GM04503 (cell line): ENCODE measurements at regions not wholly inside any gene's neighbourhood (a gene's known extent, or its start where the extent isn't known, plus 50 kb on each side); places are given as distances from the start of the nearest gene placed in this dataset.
"Not testable (repeated sequence)": the region's sequence is repeated elsewhere in the genome, so short reads cannot be mapped to it uniquely, and the experiment has no call there.

Experiments used
- DNase-seq: peaks from one replicate; pipeline ENCODE4 v3.0.0-alpha.2; 2012; ENCODE audit warnings: low read depth

DNA sequence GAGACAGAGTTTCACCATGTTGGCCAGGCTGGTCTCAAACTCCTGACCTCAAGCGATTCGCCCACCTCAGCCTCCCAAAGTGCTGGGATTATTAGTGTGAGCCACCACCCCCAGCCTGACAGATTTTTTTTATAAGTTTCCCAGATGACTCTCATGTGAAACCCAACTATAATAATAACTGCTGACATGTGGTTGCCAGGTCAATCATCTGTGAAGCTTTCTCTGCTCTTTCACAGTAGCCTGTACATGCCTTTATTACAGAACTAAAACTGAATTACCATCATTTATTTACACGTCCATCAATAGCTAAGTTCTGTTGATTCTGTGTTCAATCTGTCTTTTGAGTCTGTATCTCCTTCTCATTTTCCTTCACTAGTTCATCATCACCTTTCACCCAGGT lies 218.5 kb downstream of the RPS29 start:
- no peak for DNase-seq

DNA sequence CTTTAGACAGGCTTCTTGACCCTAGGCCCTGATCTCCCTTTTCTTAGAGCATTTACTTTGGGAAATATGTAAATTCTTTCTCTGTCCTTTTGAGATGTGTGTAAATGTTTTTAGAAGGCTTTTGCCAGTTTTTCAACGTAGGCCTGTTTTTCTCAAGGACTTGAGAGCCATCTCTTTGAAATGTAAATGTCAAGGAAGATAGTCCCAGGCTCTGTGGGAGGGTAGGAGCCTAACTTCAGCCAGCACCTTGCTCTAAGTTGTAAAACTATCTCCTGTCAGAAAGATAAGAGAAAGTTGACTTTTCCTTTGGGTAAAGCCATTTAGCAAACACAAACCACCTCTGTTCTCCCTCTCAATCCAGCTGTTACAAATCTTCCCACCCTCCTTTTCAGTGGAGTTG lies 219.8 kb downstream of the RPS29 start:
- no peak for DNase-seq

DNA sequence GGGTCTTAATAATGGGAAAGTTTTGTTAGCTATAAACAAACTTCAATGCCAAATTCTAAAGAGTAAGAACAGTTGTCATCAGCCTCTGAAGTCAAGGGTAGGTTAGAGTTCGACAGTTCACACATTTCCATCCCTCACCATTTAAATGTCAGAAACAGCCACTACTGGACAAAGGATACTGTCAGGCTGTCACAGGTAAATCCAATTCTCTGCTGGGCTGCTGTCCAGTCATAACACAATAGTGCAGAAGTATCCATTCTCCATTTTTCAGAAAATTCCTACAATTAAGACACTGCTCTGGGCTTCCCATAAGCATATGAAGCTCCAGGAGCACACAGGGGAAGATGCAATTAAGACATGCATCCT lies 221.4 kb downstream of the RPS29 start:
- DNase-seq = no peak

DNA sequence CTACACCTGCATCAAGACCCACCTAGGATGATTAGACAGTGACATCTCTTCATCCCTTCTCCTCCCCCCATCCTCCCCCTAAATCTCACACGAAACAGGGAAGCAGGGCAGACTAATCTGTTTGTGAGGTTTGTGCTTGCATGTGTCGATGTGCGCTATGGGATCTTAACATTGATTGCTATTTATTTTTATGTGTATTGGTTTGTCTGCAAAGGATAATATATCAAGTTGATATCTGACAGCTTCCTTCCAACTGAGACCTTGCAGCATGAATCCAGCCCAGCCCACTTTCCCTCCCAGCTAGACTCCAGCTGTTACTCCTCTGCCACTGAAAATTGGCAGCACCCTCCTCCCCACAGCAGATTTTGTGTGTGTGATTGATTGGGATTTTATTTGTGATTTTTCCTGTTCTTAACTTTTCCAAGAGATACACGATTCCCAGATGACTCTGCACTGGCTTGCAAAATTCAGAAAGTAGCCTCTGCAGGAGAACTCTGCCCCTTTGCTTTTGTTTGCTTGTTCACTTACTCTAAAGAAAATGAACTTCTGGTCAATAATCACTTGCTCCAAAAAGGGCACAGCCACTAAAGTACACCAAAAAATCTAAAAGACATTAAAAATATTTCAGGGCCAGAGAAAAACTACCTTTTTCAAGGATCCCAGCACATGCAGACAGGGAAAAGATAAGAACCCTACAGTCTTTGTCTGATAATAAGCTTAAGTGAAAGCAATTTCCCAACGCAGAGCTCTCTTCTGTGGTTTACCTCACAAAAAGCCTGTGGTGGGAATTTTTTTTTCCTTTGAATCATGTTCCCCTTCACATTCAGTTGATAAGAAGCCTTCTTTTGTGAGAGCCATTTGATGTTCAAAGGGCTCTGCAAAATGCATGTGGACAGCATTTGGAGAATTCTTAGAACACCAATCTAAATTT lies 222.1 kb downstream of the RPS29 start:
- DNase-seq = no peak

DNA sequence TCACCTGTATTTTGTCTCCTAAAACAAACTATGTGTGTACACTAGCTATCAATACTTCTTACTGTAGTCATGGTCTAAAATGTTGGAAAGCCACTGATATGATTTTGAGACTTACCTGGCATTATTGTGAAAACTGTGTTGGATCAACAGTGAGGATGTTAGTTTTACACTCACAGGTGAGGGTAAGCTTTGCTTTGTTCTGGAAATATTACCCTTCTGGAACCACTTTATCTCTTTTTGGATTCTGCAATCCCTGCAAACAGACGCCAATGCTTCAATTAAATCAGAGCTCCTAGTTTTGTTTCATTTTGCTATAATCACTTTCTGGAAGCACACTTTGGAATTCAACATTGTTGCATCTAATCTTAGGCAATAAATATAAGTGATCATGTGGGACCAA lies 223.3 kb downstream of the RPS29 start:
- no peak for DNase-seq

DNA sequence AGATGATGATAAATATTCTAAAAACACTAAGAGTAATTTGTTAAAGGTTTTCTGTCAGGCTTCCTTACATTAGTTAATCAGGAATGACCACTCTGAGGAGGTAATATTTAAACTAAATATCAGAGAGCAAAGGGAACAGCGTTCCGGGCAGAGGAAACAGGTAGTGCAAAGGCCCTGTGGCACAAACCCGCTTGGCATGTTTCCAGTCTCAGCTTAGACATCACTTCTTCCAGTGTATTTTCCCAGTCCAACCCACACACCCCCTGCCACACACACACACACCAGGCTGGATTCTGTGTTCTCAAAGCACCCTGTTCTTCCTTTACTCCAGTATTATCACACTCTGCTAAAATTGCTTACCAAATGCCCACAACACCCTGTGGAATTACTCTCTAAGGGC lies 247.1 kb downstream of the RPS29 start:
- DNase-seq = no peak

DNA sequence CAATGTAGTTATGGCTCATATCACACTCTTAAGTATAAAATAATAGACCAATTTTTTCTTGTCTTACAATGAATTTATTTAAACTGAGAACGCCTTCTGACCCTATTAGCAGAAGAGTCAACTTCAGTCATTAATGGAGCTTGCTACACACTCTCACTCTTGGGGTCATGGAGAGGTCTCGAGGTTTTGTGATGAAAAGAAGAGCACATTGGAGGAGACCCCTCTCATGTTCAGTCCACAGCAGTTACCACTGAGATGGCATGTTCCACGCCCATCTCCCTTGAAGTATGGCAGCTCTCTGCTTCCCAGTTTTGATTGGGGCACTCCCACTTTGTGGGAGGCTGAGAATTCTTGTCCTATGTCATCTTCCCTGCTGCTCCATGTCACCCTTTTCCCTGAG lies 266.4 kb downstream of the RPS29 start:
- no peak for DNase-seq

DNA sequence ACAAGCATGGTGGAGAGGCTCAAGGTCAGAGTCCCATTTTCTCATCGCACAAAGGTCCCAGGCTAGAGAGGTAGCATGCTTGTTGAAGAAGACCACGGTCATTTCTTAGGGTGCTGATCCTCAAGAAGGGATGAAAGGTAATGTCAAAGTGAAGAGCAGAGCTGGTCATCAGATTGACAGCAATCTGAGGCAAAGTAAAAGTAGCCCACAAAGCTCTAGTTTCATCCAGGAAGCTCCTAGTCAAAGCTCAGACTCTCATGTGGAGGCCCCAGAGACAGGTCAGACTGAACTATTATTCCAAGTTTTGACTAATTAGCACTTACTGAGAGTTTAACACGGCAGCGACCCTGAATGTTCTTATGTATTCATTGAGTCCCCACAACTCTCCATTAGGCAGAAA lies 270.6 kb downstream of the RPS29 start:
- DNase-seq = no peak

DNA sequence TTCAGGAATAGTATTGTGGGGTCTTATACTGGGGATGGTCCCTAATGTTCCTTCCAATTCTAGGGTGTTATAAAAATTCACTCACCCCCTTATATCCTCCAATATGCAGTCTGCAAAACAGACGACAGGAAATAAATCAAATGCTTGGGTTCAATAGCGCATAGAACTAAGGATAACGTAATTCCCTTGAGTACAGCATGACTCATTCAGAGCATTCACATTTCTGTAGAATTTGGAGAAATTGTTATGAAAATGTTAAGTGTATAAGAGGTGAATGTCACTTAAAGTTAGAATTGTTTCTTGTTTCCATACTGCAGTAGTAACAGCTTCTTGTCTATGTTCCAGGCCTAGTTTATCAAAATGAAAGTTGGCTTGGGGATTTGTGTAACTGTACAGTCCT lies 271.4 kb downstream of the RPS29 start:
- no peak for DNase-seq

DNA sequence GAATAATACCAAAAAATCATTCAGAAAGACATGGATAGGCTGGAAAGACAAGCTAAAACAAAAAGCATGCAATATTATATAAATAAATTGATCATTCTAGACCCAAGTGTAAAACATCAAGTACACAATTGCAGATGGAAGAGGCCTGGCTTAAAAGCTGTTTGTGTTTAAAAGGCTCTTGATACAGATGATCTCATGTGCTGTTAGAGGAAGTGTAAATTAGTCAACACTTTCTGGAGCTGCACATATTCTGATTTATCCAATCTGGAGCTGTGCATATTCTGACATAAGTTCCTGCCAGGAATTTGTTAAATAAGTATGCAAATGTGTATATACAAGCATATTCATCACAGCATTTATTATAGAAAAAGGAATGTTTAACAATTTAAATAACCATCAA lies 273.1 kb downstream of the RPS29 start:
- DNase-seq = no peak

DNA sequence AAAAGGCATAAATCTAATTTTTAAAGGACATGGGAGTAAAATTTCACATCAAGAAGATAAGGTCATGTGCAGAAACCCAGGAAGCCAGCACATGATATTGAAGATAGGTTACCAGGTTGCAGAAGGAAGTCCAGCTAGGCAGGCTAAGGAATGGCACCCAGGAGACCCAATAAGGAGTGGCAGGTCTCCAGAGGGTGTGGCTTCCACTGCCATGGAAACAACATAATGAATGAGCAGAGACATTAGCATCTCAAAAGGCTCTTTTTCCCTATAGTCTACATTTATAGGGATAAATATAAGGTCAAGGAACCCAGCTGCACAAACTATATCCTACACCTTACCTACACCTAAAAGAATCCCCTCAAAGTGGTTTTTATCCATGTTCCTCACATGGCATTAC lies 275.9 kb downstream of the RPS29 start:
- DNase-seq = no peak

DNA sequence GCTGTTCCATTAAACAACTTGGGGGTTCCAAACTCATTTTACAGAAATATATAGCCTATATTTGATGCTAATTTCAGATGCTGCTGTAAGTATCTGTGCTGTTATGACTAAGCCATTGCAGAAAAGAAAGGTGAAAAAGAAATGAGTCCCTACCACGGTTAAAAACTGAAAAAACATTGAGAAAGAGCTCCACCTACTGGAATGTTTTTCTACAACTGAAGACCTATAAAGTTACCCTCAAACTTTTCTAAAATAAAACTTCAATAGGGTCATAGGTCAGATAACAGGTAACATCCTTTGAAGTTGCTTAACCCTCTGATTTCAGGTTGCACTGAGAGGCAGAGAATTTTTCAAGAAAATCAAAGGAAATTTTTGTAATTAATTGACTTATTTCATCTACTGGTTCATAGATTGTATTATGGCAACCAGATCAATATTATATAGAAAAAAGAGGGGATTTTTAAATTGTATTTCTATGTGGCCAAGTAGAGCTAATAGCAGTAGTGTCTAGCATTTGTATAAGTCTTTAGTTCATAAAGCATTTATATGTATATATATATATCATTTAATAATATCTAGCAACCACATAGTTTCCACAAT lies 279.9 kb downstream of the RPS29 start:
- no peak for DNase-seq

DNA sequence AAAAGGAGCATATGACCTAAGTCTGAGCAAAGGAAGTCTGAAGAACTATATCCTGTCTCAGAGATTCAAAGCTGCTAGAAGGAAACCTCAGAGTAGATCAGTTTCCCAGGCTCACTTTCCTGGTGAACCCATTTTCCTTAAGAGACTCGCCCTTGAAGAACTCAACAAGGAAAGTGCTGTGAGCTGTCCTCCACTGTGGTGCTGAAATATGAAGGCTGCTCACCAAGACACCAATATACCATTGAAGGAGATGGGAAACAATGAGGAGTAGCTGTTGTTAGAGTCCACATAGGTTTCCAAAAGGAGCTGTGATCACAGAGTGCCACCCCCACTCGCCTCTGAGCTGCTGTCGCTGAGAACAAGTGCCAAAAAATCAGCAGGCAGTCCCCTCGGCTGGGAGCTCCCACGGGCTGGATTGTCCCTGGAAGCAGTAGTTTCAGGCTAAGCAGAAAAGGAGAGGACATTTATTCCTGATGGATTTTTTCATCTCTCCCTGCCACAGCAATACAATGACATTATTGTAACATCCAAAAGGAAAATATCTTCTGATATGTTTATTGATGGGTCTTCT lies 282.1 kb downstream of the RPS29 start:
- no peak for DNase-seq

DNA sequence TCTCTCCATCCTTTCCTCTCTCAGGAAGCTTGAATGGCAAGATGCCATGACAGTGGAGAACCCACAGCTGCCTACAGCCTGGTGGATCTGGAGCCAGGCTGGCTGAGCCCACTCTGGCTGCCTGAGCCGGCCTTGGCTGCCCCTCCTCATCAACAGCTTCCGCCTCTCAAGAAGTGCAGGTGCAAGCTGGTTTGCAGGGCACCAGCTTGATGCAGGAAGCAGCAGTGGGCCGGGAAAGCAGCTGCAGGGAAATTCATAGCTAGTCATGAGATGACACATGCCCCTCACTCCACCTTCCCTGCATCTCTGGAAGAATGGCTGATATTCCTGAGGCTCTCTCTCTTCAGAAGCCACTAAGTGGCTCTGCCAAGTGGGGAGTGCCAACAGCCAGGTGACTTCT lies 289.1 kb downstream of the RPS29 start:
- DNase-seq = no peak

DNA sequence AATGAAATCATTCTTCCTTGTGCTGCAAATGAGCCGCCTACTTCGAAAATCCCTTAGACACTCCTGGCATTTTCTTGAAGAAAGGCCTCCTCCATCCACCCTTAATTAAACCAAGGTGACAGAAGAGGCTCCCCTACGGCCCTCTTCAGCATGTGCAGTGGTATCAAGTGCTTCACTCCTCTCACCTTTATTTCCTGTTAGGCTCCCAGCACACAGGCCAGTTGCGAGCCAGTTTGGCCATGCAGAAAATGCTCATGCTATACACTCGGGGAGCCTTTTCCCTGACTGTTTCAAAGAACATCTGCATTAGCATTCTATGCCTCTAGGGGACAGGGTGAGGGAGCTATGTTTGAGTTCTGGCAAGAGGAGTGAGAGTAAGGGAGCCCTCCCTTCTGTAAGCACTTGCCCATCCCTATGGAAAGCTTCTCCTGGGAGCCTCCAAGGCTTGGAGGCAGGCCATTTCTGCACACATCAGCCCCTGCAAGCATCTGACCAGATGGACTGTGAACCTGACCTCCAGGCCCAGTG lies 291.5 kb downstream of the RPS29 start:
- DNase-seq = no peak

DNA sequence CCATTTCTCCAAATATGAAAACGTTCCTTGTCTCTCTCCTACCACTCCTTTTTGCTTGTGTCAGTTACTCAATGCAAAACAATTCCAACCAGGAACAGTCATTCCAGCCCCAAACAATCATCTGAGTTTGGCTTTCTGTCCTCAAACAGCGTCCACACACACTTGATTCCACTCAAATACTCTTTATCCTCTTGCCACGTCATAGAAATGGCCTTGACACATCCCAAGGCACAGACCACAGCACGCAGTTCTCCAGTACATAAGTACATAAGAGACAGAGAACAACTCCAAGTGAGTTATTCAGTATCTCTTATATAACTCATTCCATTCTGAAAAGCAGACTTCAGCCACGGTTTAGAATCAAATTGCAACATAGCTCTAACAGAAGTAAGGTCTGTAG lies 299.2 kb downstream of the RPS29 start:
- no peak for DNase-seq

DNA sequence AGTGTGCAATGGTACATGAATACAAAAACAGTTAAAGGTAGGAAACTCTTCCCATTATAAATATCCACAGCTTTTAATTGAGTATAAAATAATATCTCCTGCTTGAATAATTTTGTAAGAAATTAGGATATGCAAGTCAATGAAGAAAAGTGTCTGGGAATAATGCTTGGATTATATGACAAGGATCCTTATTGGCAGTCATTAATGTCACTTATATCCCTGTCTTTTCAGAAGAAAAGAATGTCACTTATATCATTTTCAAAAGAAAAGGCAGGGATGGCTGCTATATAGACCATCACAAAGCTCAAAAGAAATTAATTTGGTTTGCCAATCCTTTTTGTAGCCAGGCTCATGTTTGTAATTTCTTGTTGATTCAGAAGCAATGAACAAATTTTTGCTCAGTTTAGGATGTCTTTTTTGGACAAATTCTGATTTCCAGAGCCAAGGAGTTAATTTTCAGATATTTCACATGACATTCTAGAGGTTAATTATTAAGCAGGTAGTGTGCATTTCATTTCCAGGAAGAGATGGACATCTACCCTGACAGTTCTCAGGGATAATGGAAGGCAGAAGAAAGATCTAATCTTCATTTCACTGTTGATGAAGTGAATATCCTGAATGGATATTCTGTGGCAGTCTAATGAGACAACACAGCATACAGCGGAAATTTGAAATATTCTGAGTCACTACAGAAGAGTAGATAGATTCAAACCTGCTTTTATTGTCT lies 299.8 kb downstream of the RPS29 start:
- no peak for DNase-seq

DNA sequence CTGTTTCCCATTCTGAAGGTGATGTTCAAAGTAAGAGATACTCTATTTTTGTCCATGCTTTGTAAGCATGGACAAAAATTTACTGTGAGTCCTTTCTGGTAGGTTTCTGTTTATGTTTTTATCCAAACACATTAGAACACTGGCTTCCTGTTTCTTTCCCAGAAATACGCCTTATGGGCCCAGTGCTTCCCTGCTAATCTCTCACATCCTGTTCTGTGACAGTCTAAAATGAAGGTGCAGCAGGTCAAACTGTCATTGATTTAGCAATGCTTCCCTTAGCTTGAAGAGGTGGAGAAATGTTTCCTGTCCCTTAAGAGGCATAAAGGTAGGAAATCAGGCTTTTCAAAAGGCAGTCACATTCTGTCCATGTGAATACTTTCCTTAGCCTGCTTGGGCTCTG lies 305.6 kb downstream of the RPS29 start:
- DNase-seq = no peak

DNA sequence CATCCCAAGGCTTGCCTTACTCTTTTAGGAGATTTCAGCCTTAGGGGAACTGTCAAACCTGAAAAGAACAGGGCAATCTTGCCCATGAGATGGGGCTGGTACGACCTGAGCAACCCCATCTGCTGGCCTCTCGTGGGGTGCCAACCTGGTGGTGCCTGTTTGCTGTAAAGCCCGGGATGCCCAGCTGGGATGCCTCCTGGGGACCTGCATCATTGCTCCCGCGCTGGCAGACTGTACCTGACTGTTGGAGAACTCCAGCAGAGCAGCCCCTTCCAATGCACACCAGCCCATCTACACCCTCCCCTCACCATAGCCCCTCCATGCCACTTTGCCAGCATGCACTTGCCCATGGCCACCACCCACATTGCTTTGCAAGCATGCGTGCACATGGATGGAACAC lies 335.7 kb downstream of the RPS29 start:
- no peak for DNase-seq

DNA sequence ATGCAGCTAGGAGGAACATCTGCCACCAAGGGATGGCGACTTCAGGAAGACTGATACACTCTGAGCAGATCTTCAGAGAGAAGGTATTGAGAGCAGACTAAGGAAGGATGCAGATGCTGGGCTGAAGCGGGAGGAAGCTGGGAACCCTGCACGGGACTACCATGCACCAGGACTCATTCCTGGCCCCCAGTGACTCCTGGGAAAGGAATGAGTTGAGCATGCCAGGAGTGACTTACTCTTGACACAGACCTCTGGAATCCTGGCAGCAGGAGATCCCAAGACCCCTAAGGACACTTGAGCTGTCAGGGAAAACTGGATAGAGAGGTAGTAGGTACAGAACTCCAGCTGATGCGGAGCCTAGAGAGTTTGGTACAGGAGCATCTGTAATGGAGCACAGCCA lies 336.1 kb downstream of the RPS29 start:
- DNase-seq = peak; percentile 16

DNA sequence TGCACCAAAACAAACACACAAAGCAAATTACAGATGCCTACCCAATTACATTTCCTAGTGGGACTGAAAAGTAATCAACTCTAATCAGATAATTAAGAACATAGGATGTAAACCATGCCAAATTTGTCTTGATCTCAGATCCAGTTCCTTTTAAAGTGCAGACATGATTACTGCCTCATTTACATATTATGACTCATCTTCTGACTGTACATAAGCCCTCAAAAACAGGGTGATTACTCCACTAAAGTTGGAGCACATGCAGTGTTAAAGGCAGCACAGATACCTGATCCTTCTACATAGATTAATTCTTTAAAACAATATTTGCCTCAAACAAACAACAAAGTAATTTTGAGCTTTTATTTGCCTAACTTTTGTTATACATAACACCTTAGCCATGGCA lies 337.2 kb downstream of the RPS29 start:
- DNase-seq = no peak

DNA sequence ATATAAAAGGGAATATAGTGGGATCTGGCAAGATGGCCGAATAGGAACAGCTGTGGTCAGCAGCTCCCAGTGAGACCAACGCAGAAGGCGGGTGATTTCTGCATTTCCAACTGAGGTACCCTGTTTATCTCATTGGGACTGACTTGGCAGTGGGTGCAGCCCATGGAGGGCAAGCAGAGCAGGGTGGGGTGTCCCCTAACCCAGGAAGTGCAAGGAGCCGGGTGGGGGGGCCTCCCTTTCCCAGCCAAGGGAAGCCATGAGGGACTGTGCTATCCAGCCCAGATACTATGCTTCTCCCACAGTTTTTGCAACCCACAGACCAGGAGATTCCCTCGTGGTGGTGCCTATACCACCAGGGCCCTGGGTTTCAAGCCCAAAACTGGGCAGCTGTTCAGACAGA lies 342.4 kb downstream of the RPS29 start:
- DNase-seq = not testable (repeated sequence)

DNA sequence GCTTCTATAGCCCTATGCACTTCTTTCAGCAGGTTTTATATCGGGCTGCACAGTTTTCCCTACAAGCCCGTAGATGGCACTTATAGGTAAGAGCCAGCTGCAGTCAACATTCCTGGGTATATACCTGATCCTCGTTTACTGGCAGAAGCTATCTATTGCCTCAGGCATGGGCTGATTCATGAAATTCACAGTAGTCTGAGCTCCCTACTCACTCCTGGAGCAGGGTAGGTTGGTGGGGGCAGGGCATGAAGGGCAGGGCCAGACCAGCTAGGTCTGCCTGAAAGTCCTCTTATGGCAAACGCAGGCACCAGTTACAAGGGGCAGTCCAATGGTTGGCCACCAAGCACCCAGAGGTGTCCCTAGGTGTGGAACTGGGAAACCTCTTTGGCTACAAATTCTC lies 345.8 kb downstream of the RPS29 start:
- DNase-seq = no peak
